Memory B cell (primary cell): ENCODE measurements at regions not wholly inside any gene's neighbourhood (a gene's known extent, or its start where the extent isn't known, plus 50 kb on each side); places are given as distances from the start of the nearest gene placed in this dataset.
"Not testable (repeated sequence)": the region's sequence is repeated elsewhere in the genome, so short reads cannot be mapped to it uniquely, and the experiment has no call there.

ENCODE experiments used
- ATAC-seq: fragments of 150-1000 bp; cut with Tn5 transposase; 2 replicates; pipeline ENCODE4 v1.10.0; 2021; ENCODE audit warnings: low read depth, mild to moderate bottlenecking, moderate library complexity
- DNase-seq, 2 donors: peaks; one replicate each; pipeline ENCODE4 v3.0.0; 2022; ENCODE audit warnings: low spot score in 2 of 2
- H3K27ac Mint-ChIP-seq: one replicate; pipeline ENCODE4 v1.8.0; 2022; ENCODE audit warnings: mild to moderate bottlenecking, moderate library complexity, mixed read lengths
- H3K27me3 Mint-ChIP-seq: one replicate; pipeline ENCODE4 v1.8.0; 2022; ENCODE audit warnings: mixed read lengths
- H3K36me3 Mint-ChIP-seq: one replicate; pipeline ENCODE4 v1.8.0; 2022; ENCODE audit warnings: mild to moderate bottlenecking, mixed read lengths
- H3K4me1 Mint-ChIP-seq: one replicate; pipeline ENCODE4 v1.8.0; 2022; ENCODE audit warnings: mixed read lengths
- H3K4me3 Mint-ChIP-seq: one replicate; pipeline ENCODE4 v1.8.0; 2022; ENCODE audit warnings: mild to moderate bottlenecking, moderate library complexity, mixed read lengths
- H3K9me3 Mint-ChIP-seq: one replicate; pipeline ENCODE4 v1.8.0; 2022; ENCODE audit warnings: mixed read lengths

GRCh38 chr2:91503572-91503958 lies 2812.1 kb downstream of the RPIA start:
- H3K27me3 Mint-ChIP-seq, H3K36me3 Mint-ChIP-seq, H3K4me1 Mint-ChIP-seq, H3K4me3 Mint-ChIP-seq, DNase-seq, H3K27ac Mint-ChIP-seq, ATAC-seq, H3K9me3 Mint-ChIP-seq: not testable (repeated sequence)

GRCh38 chr2:91503959-91504741 lies 2812.7 kb downstream of the RPIA start:
- not testable (repeated sequence) for H3K4me3 Mint-ChIP-seq, H3K27me3 Mint-ChIP-seq, H3K27ac Mint-ChIP-seq, H3K36me3 Mint-ChIP-seq, H3K9me3 Mint-ChIP-seq, DNase-seq, ATAC-seq, H3K4me1 Mint-ChIP-seq

- not testable (repeated sequence) for H3K27me3 Mint-ChIP-seq, H3K9me3 Mint-ChIP-seq, H3K36me3 Mint-ChIP-seq, H3K27ac Mint-ChIP-seq, ATAC-seq, DNase-seq, H3K4me3 Mint-ChIP-seq, H3K4me1 Mint-ChIP-seq
These were observed 2817.3 kb downstream of the RPIA start for GRCh38 chr2:91508816-91509215.

- not testable (repeated sequence) for H3K36me3 Mint-ChIP-seq, DNase-seq, H3K4me3 Mint-ChIP-seq, H3K27ac Mint-ChIP-seq, H3K27me3 Mint-ChIP-seq, ATAC-seq, H3K9me3 Mint-ChIP-seq, H3K4me1 Mint-ChIP-seq
These were observed 2817.8 kb downstream of the RPIA start for GRCh38 chr2:91509276-91509675.

- not testable (repeated sequence) for H3K36me3 Mint-ChIP-seq, H3K27me3 Mint-ChIP-seq, ATAC-seq, H3K27ac Mint-ChIP-seq, DNase-seq, H3K4me3 Mint-ChIP-seq, H3K9me3 Mint-ChIP-seq, H3K4me1 Mint-ChIP-seq
These were observed 2819.7 kb downstream of the RPIA start for GRCh38 chr2:91511166-91511565.

- ATAC-seq, H3K4me1 Mint-ChIP-seq, H3K27ac Mint-ChIP-seq, H3K36me3 Mint-ChIP-seq, H3K27me3 Mint-ChIP-seq, DNase-seq, H3K9me3 Mint-ChIP-seq, H3K4me3 Mint-ChIP-seq: not testable (repeated sequence)
These were observed 2824.5 kb downstream of the RPIA start for GRCh38 chr2:91515966-91516365.

- H3K4me1 Mint-ChIP-seq, DNase-seq, H3K36me3 Mint-ChIP-seq, H3K4me3 Mint-ChIP-seq, H3K27ac Mint-ChIP-seq, ATAC-seq, H3K9me3 Mint-ChIP-seq, H3K27me3 Mint-ChIP-seq: not testable (repeated sequence)
These were observed 2825.2 kb downstream of the RPIA start for GRCh38 chr2:91516669-91517068.

GRCh38 chr2:91517846-91518245 lies 2826.4 kb downstream of the RPIA start:
- not testable (repeated sequence) for H3K27ac Mint-ChIP-seq, H3K4me3 Mint-ChIP-seq

GRCh38 chr2:91518361-91518981 lies 2827.0 kb downstream of the RPIA start:
- H3K27ac Mint-ChIP-seq, H3K27me3 Mint-ChIP-seq, H3K9me3 Mint-ChIP-seq, DNase-seq, H3K36me3 Mint-ChIP-seq, ATAC-seq, H3K4me1 Mint-ChIP-seq, H3K4me3 Mint-ChIP-seq: not testable (repeated sequence)

More at GRCh38 chr2:91517846-91518245, 2826.4 kb downstream of the RPIA start:
- not testable (repeated sequence) for H3K9me3 Mint-ChIP-seq, DNase-seq, H3K4me1 Mint-ChIP-seq, H3K27me3 Mint-ChIP-seq, ATAC-seq, H3K36me3 Mint-ChIP-seq

GRCh38 chr2:91519359-91519758 lies 2827.9 kb downstream of the RPIA start:
- not testable (repeated sequence) for ATAC-seq, H3K4me3 Mint-ChIP-seq, H3K9me3 Mint-ChIP-seq, H3K27ac Mint-ChIP-seq, H3K27me3 Mint-ChIP-seq, H3K36me3 Mint-ChIP-seq, H3K4me1 Mint-ChIP-seq, DNase-seq

- DNase-seq, H3K4me3 Mint-ChIP-seq, H3K27ac Mint-ChIP-seq, H3K9me3 Mint-ChIP-seq, ATAC-seq, H3K36me3 Mint-ChIP-seq, H3K4me1 Mint-ChIP-seq, H3K27me3 Mint-ChIP-seq: not testable (repeated sequence)
These were observed 2828.4 kb downstream of the RPIA start for GRCh38 chr2:91519914-91520313.

- DNase-seq, H3K9me3 Mint-ChIP-seq, H3K4me3 Mint-ChIP-seq, H3K27ac Mint-ChIP-seq, H3K36me3 Mint-ChIP-seq, H3K27me3 Mint-ChIP-seq, ATAC-seq, H3K4me1 Mint-ChIP-seq: not testable (repeated sequence)
These were observed 2829.1 kb downstream of the RPIA start for GRCh38 chr2:91520523-91520922.

- not testable (repeated sequence) for H3K27me3 Mint-ChIP-seq, H3K36me3 Mint-ChIP-seq, H3K4me3 Mint-ChIP-seq, DNase-seq, ATAC-seq, H3K4me1 Mint-ChIP-seq, H3K27ac Mint-ChIP-seq, H3K9me3 Mint-ChIP-seq
These were observed 2829.6 kb downstream of the RPIA start for GRCh38 chr2:91520972-91521535.

GRCh38 chr2:91521944-91522343 lies 2830.5 kb downstream of the RPIA start:
- not testable (repeated sequence) for H3K9me3 Mint-ChIP-seq, H3K36me3 Mint-ChIP-seq, H3K27me3 Mint-ChIP-seq, H3K4me3 Mint-ChIP-seq, ATAC-seq, H3K4me1 Mint-ChIP-seq, H3K27ac Mint-ChIP-seq, DNase-seq
